Colonic mucosa (tissue), 4 donors: ENCODE measurements at regions not wholly inside any gene's neighbourhood (a gene's known extent, or its start where the extent isn't known, plus 50 kb on each side); places are given as distances from the start of the nearest gene placed in this dataset.

Source experiments
- DNase-seq: peaks from one replicate; pipeline ENCODE4 v3.0.0-alpha.2; 2020
- H3K27ac ChIP-seq: fragments of 200-600 bp; one replicate; pipeline ENCODE4 v1.8.0; 2021
- H3K27me3 ChIP-seq: fragments of 200-600 bp; one replicate; pipeline ENCODE4 v1.8.0; 2021
- H3K36me3 ChIP-seq: fragments of 200-600 bp; one replicate; pipeline ENCODE4 v1.8.0; 2021
- H3K4me1 ChIP-seq: fragments of 200-600 bp; one replicate; pipeline ENCODE4 v1.8.0; 2021; ENCODE audit warnings: mild to moderate bottlenecking
- H3K4me3 ChIP-seq: fragments of 200-600 bp; one replicate; pipeline ENCODE4 v1.8.0; 2021
- H3K9ac ChIP-seq, 2 donors: one replicate each; pipeline ENCODE4 v1.7.0; 2013; ENCODE audit warnings: control low read depth in 2 of 2, low read depth in 2 of 2, low read length in 2 of 2
- H3K9me3 ChIP-seq: fragments of 200-600 bp; one replicate; pipeline ENCODE4 v1.8.0; 2021
- intact Hi-C: fragments of 100-400 bp; cut with DNase I; formaldehyde crosslinking; loops from one replicate; pipeline ENCODE4 v1.14.1; 2022
- TF ChIP-seq, protein P1 (sequence below): fragments of 200-600 bp; IDR thresholded peaks from one replicate; pipeline ENCODE4 v1.8.0; 2022; ENCODE audit warnings: antibody characterized with exemption, mild to moderate bottlenecking
- donor health status: healthy.
- donor health status: DM: no; HTN: no; CAD: no.
- donor health status: DM: no; HTN: no; CAD: no.

DNA sequence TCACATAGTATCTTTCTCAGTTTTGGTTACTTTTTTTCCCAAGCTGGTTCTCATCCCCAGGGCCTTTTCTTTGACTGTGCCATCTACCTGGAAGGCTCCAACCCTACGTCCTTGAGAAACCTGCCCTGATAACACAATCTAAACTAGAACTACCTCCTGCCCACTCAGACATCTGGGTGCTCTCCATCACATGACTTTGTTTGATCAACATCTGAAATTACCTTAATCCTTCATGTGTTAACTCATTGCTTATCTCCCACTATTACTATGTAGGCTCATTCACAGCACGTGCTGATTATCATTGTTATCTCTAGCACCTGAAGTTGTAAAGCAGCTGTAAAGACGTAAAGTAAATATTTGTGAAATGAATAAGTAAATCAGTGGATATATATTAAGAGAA lies 784.0 kb downstream of the TMTC2 start:
- H3K27ac ChIP-seq = no peak overlapping the region
- no peak for DNase-seq
- H3K9me3 ChIP-seq = no peaks in the 10 kb centered on the region
- H3K4me3 ChIP-seq = no peak overlapping the region
- H3K4me1 ChIP-seq = no peaks in the 10 kb centered on the region
- intact Hi-C loops = no loop called here
- no peaks in the 10 kb centered on the region for H3K36me3 ChIP-seq
- H3K27me3 ChIP-seq = no peaks in the 10 kb centered on the region
- no peak overlapping the region for H3K9ac ChIP-seq
- TF ChIP-seq, protein P1, sequence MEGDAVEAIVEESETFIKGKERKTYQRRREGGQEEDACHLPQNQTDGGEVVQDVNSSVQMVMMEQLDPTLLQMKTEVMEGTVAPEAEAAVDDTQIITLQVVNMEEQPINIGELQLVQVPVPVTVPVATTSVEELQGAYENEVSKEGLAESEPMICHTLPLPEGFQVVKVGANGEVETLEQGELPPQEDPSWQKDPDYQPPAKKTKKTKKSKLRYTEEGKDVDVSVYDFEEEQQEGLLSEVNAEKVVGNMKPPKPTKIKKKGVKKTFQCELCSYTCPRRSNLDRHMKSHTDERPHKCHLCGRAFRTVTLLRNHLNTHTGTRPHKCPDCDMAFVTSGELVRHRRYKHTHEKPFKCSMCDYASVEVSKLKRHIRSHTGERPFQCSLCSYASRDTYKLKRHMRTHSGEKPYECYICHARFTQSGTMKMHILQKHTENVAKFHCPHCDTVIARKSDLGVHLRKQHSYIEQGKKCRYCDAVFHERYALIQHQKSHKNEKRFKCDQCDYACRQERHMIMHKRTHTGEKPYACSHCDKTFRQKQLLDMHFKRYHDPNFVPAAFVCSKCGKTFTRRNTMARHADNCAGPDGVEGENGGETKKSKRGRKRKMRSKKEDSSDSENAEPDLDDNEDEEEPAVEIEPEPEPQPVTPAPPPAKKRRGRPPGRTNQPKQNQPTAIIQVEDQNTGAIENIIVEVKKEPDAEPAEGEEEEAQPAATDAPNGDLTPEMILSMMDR = no peak

- H3K4me3 ChIP-seq = no peak overlapping the region
- H3K36me3 ChIP-seq = no peaks in the 10 kb centered on the region
- no peak overlapping the region for H3K27ac ChIP-seq
- no peaks in the 10 kb centered on the region for H3K4me1 ChIP-seq
- TF ChIP-seq, protein P1 = no peak
- H3K27me3 ChIP-seq = no peaks in the 10 kb centered on the region
- intact Hi-C loops = no loop called here
- no peak overlapping the region for H3K9ac ChIP-seq
- no peaks in the 10 kb centered on the region for H3K9me3 ChIP-seq
- no peak for DNase-seq
These were observed 782.5 kb downstream of the TMTC2 start for GRCh38 chr12:83468988-83469908.

- Histone ChIP-seq H3K9me3 (no peaks in the 10 kb centered on the region), H3K9ac (no peak overlapping the region), H3K4me1 (no peaks in the 10 kb centered on the region), H3K27me3 (no peaks in the 10 kb centered on the region), H3K27ac (no peak overlapping the region), H3K36me3 (no peaks in the 10 kb centered on the region), H3K4me3 (no peak overlapping the region)
- DNase-seq = no peak
- intact Hi-C loops = no loop called here
- TF ChIP-seq, protein P1 = no peak
These were observed 778.9 kb downstream of the TMTC2 start for GRCh38 chr12:83465632-83466031.

DNA sequence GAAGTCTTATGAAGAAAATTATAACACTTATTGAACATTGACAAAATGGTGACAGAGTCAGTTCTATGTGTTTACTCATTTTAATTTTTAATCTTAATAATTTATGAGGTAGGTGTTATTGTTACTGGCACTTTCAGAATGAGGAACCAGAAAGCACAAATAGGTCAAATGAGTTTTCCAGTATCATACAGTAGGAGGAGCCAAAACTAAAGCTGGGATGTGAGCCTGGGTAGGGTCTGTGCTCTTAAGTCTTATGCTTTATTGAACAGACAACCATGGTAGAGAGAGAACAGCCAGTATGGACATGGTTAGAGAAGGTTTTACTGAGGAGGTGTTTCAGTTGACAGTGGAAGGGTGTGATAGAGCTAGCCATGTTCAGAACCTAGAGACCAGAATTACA lies 775.7 kb downstream of the TMTC2 start:
- intact Hi-C loops = no loop called here
- Histone ChIP-seq H3K27ac (no peak overlapping the region), H3K4me1 (no peaks in the 10 kb centered on the region), H3K27me3 (no peaks in the 10 kb centered on the region), H3K9ac (no peak overlapping the region), H3K36me3 (no peaks in the 10 kb centered on the region), H3K9me3 (no peaks in the 10 kb centered on the region), H3K4me3 (no peak overlapping the region)
- TF ChIP-seq, protein P1 = no peak
- no peak for DNase-seq

DNA sequence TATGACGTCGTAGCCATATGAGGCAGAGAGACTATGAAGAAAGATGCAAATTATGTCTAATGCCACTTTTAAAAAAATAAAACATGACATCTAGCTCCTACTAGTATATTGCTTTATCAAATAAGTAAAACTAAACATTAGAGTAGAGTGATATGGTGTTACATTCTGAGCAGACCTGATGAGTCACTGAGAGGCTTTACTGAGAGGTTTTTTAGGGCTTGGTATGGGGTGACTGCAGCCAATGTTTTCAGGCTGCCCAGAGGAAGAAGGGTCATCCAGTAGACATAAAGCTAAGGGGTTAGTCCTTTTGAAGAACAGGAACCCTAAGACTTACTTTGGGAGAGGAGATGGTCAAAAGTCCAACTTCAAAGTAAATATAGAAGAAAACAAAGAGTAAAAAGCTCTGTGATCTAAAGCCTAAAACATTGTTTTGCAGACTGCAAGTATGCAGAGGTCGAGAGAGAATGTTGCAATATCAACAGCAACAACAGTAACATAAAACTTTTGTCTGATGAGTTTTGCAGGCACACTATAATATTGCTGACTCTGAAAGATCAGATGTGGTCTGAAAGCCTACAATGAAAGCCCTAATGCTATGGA lies 774.7 kb downstream of the TMTC2 start:
- no peak overlapping the region for H3K4me3 ChIP-seq
- intact Hi-C loops = no loop called here
- H3K36me3 ChIP-seq = no peaks in the 10 kb centered on the region
- H3K9me3 ChIP-seq = no peaks in the 10 kb centered on the region
- H3K9ac ChIP-seq = no peak overlapping the region
- H3K27me3 ChIP-seq = no peaks in the 10 kb centered on the region
- TF ChIP-seq, protein P1 = no peak
- no peak for DNase-seq
- no peaks in the 10 kb centered on the region for H3K4me1 ChIP-seq
- no peak overlapping the region for H3K27ac ChIP-seq
